ENCODE measurements at regions not wholly inside any gene's neighbourhood (a gene's known extent, or its start where the extent isn't known, plus 50 kb on each side); places are given as distances from the start of the nearest gene placed in this dataset.

- TF ChIP-seq CTCF (IDR thresholded peaks at IDR 0.05; ENCODE audit: extremely low read depth, low read depth, low read length) = no peak
Observed at GRCh38 chr6:27669295-27669623, 196.4 kb upstream of the ZNF184 start.

GRCh38 chr6:27668442-27669294 is 195.8 kb upstream of the ZNF184 start:
- DNase-seq (ENCODE audit: insufficient read length, low spot score, missing footprints) = peak; percentile 76
- H3K4me2 ChIP-seq (ENCODE audit: insufficient read depth, low read length) = peak overlapping the region; percentile 70
- no peaks in the 10 kb centered on the region for H3K36me3 ChIP-seq (ENCODE audit: insufficient read depth, low read length)
- no peaks in the 10 kb centered on the region for H3K79me2 ChIP-seq (ENCODE audit: insufficient read depth, low read length)
- H3K27me3 ChIP-seq (ENCODE audit: insufficient read depth, low read length) = peaks cover 12% of the 10 kb centered on the region
- peak overlapping the region; percentile 35 for H3K4me3 ChIP-seq (ENCODE audit: insufficient read depth, low read length)
- no peaks in the 10 kb centered on the region for H4K20me1 ChIP-seq (ENCODE audit: insufficient read depth, low read length)
- H3K9me3 ChIP-seq (ENCODE audit: low read depth, low read length) = no peaks in the 10 kb centered on the region
- H3K27ac ChIP-seq (ENCODE audit: low read depth, low read length) = no peak overlapping the region
- H2AFZ ChIP-seq (ENCODE audit: low read length) = no peak overlapping the region
- peaks cover 23% of the 10 kb centered on the region for H3K4me1 ChIP-seq (ENCODE audit: insufficient read depth, low read length)
- no peak for TF ChIP-seq CTCF (IDR thresholded peaks at IDR 0.05; ENCODE audit: extremely low read depth, low read depth, low read length)

More at GRCh38 chr6:27669295-27669623, 196.4 kb upstream of the ZNF184 start:
- Histone ChIP-seq H3K4me3 (ENCODE audit: insufficient read depth, low read length) (peak overlapping the region; percentile 35), H2AFZ (ENCODE audit: low read length) (peak overlapping the region; percentile 13), H3K4me1 (ENCODE audit: insufficient read depth, low read length) (peaks cover 23% of the 10 kb centered on the region), H3K9me3 (ENCODE audit: low read depth, low read length) (no peaks in the 10 kb centered on the region), H3K79me2 (ENCODE audit: insufficient read depth, low read length) (no peaks in the 10 kb centered on the region), H3K27ac (ENCODE audit: low read depth, low read length) (no peak overlapping the region), H3K36me3 (ENCODE audit: insufficient read depth, low read length) (no peaks in the 10 kb centered on the region), H3K4me2 (ENCODE audit: insufficient read depth, low read length) (peak overlapping the region; percentile 70), H3K27me3 (ENCODE audit: insufficient read depth, low read length) (peaks cover 12% of the 10 kb centered on the region), H4K20me1 (ENCODE audit: insufficient read depth, low read length) (no peaks in the 10 kb centered on the region)
- no peak for DNase-seq (ENCODE audit: insufficient read length, low spot score, missing footprints)

GRCh38 chr6:27667657-27668441 is 194.9 kb upstream of the ZNF184 start:
- Histone ChIP-seq H3K9me3 (ENCODE audit: low read depth, low read length) (no peaks in the 10 kb centered on the region), H3K79me2 (ENCODE audit: insufficient read depth, low read length) (no peaks in the 10 kb centered on the region), H3K4me2 (ENCODE audit: insufficient read depth, low read length) (peak overlapping the region; percentile 70), H3K27me3 (ENCODE audit: insufficient read depth, low read length) (peaks cover 12% of the 10 kb centered on the region), H4K20me1 (ENCODE audit: insufficient read depth, low read length) (no peaks in the 10 kb centered on the region), H3K4me3 (ENCODE audit: insufficient read depth, low read length) (peak overlapping the region; percentile 35), H3K36me3 (ENCODE audit: insufficient read depth, low read length) (no peaks in the 10 kb centered on the region), H2AFZ (ENCODE audit: low read length) (no peak overlapping the region), H3K27ac (ENCODE audit: low read depth, low read length) (no peak overlapping the region), H3K4me1 (ENCODE audit: insufficient read depth, low read length) (peaks cover 23% of the 10 kb centered on the region)
- TF ChIP-seq CTCF (IDR thresholded peaks at IDR 0.05; ENCODE audit: extremely low read depth, low read depth, low read length) = no peak
- DNase-seq (ENCODE audit: insufficient read length, low spot score, missing footprints) = no peak

All from osteoblast (primary cell).